ENCODE measurements at regions not wholly inside any gene's neighbourhood (a gene's known extent, or its start where the extent isn't known, plus 50 kb on each side); places are given as distances from the start of the nearest gene placed in this dataset.

GRCh38 chr7:25852211-25852938, 299.6 kb upstream of the NFE2L3 start:
- TF ChIP-seq CTCF (IDR thresholded peaks at IDR 0.05) (no peak), POLR2A (IDR thresholded peaks at IDR 0.05) (no peak)
